HepG2 (cell line): ENCODE measurements at regions not wholly inside any gene's neighbourhood (a gene's known extent, or its start where the extent isn't known, plus 50 kb on each side); places are given as distances from the start of the nearest gene placed in this dataset.

Experiments
- CBX5 ChIP-seq: sonication (generic); formaldehyde crosslinking; IDR thresholded peaks from 2 replicates; pipeline ENCODE4 v1.4.0; 2020; ENCODE audit warnings: missing genetic modification reagents, borderline replicate concordance
- GATAD2A ChIP-seq: IDR thresholded peaks from 2 replicates; pipeline ENCODE4 v1.6.1; 2016
- HOXA3 ChIP-seq: sonication (generic); formaldehyde crosslinking; IDR thresholded peaks from 2 replicates; pipeline ENCODE4 v1.5.0; 2020; ENCODE audit warnings: missing genetic modification reagents
- IKZF1 ChIP-seq: fragments of 450-650 bp; IDR thresholded peaks from 2 replicates; pipeline ENCODE4 v1.7.1; 2016
- SAFB2 ChIP-seq: sonication (generic); formaldehyde crosslinking; IDR thresholded peaks from 2 replicates; pipeline ENCODE4 v1.5.1; 2020; ENCODE audit warnings: missing genetic modification reagents, low read depth, mild to moderate bottlenecking, borderline replicate concordance
- SOX5 ChIP-seq: IDR thresholded peaks from 2 replicates; pipeline ENCODE4 v1.6.1; 2016; ENCODE audit warnings: borderline replicate concordance
- TCF7 ChIP-seq: sonication (generic); IDR thresholded peaks from 2 replicates; pipeline ENCODE4 v1.6.1; 2016; ENCODE audit warnings: antibody characterized with exemption, low read depth
- ZBTB42 ChIP-seq: sonication (generic); formaldehyde crosslinking; IDR thresholded peaks from 2 replicates; pipeline ENCODE4 v1.5.0; 2020; ENCODE audit warnings: mild to moderate bottlenecking, missing genetic modification reagents
- ZNF10 ChIP-seq: sonication (generic); formaldehyde crosslinking; IDR thresholded peaks from 2 replicates; pipeline ENCODE4 v1.4.0; 2020; ENCODE audit warnings: mild to moderate bottlenecking, low read depth, missing genetic modification reagents, borderline replicate concordance
- ZNF230 ChIP-seq: sonication (generic); formaldehyde crosslinking; IDR thresholded peaks from 2 replicates; pipeline ENCODE4 v1.4.0; 2020; ENCODE audit warnings: mild to moderate bottlenecking, missing genetic modification reagents
- ZNF329 ChIP-seq: sonication (generic); formaldehyde crosslinking; IDR thresholded peaks from 2 replicates; pipeline ENCODE4 v1.9.0; 2021; ENCODE audit warnings: low read depth, mild to moderate bottlenecking, missing genetic modification reagents
- ZNF34 ChIP-seq: sonication (generic); formaldehyde crosslinking; IDR thresholded peaks from 2 replicates; pipeline ENCODE4 v1.4.0; 2020; ENCODE audit warnings: mild to moderate bottlenecking, missing genetic modification reagents, borderline replicate concordance
- ZNF496 ChIP-seq: sonication (generic); formaldehyde crosslinking; IDR thresholded peaks from 2 replicates; pipeline ENCODE4 v1.8.1; 2023; ENCODE audit warnings: mild to moderate bottlenecking, moderate library complexity, missing genetic modification reagents; ENCODE audit not compliant: insufficient replicate concordance
- ZNF615 ChIP-seq: sonication (generic); formaldehyde crosslinking; IDR thresholded peaks from 2 replicates; pipeline ENCODE4 v1.5.0; 2020; ENCODE audit warnings: mild to moderate bottlenecking, missing genetic modification reagents, borderline replicate concordance
- ZNF720 ChIP-seq: sonication (generic); formaldehyde crosslinking; IDR thresholded peaks from 2 replicates; pipeline ENCODE4 v1.4.0; 2020; ENCODE audit warnings: missing genetic modification reagents
- ZNF761 ChIP-seq: sonication (generic); formaldehyde crosslinking; conservative IDR thresholded peaks from 2 replicates; pipeline ENCODE4 v1.4.0; 2020; ENCODE audit warnings: mild to moderate bottlenecking, missing genetic modification reagents
- ZNF776 ChIP-seq: sonication (generic); formaldehyde crosslinking; IDR thresholded peaks from 2 replicates; pipeline ENCODE4 v1.4.0; 2020; ENCODE audit warnings: mild to moderate bottlenecking, missing genetic modification reagents
- TF ChIP-seq, protein P1 (sequence below): sonication (generic); formaldehyde crosslinking; IDR thresholded peaks from 2 replicates; pipeline ENCODE4 v1.5.1; 2020; ENCODE audit warnings: missing genetic modification reagents, mild to moderate bottlenecking, borderline replicate concordance
- TF ChIP-seq, protein P2 (sequence below): sonication (generic); formaldehyde crosslinking; IDR thresholded peaks from 2 replicates; pipeline ENCODE4 v1.4.0; 2020; ENCODE audit warnings: missing genetic modification reagents; ENCODE audit errors: not compliant biosample characterization
- TF ChIP-seq, protein P3 (sequence below): sonication (generic); formaldehyde crosslinking; IDR thresholded peaks from 2 replicates; pipeline ENCODE4 v1.4.0; 2020; ENCODE audit warnings: missing genetic modification reagents, borderline replicate concordance
- TF ChIP-seq, protein P4 (sequence below): sonication (generic); formaldehyde crosslinking; IDR thresholded peaks from 2 replicates; pipeline ENCODE4 v1.4.0; 2020; ENCODE audit warnings: missing genetic modification reagents, borderline replicate concordance

DNA sequence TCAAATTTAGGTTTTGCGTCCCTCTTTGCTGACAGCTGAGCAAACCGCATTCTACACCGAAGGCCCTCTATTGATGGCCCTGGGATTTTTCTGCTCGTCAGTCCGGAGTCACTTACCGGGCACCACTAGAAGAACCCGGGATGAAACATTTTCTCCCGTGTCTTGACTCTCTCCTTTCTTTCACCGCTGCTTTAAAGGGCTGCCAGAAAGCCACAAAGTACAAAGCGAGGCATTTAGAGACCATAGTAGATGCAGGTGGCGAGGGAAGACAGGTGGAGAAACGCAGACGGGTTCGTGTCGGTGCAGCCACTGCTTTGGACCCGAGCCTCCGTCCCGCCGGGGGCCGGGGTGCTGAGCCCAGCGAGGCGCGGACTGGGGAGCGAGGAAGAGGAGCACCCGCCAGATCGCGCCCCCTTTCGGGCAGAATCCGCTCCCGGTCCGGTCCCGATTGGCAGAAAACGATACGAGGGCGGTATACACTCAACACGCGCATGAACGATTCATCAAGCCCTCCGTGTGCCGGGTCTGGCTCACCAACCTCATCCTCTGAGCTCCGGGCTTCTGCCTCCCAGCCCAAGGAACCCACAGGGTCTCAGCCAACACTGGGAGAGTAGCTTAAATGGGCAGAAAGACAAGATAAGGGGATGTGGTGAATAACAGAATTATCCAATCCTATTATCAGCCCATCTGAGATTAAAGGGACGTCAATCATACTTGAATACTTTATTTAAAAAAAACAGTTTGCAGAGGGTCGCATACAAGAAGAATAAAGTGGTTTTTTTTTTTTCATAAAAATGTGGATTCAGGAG is 84.9 kb downstream of the TRIM27 start (continued):
- TF ChIP-seq, protein P1, sequence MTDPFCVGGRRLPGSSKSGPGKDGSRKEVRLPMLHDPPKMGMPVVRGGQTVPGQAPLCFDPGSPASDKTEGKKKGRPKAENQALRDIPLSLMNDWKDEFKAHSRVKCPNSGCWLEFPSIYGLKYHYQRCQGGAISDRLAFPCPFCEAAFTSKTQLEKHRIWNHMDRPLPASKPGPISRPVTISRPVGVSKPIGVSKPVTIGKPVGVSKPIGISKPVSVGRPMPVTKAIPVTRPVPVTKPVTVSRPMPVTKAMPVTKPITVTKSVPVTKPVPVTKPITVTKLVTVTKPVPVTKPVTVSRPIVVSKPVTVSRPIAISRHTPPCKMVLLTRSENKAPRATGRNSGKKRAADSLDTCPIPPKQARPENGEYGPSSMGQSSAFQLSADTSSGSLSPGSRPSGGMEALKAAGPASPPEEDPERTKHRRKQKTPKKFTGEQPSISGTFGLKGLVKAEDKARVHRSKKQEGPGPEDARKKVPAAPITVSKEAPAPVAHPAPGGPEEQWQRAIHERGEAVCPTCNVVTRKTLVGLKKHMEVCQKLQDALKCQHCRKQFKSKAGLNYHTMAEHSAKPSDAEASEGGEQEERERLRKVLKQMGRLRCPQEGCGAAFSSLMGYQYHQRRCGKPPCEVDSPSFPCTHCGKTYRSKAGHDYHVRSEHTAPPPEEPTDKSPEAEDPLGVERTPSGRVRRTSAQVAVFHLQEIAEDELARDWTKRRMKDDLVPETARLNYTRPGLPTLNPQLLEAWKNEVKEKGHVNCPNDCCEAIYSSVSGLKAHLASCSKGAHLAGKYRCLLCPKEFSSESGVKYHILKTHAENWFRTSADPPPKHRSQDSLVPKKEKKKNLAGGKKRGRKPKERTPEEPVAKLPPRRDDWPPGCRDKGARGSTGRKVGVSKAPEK (CRISPR knock-in tag), result peak; percentile 91; the same call in 1 of the 2 replicates
- TF ChIP-seq ZNF10 (CRISPR knock-in tag) (no peak), CBX5 (peak; percentile 89; the same call in 1 of the 2 replicates), ZBTB42 (CRISPR knock-in tag) (no peak), ZNF615 (CRISPR knock-in tag) (no peak), ZNF230 (CRISPR knock-in tag) (peak; percentile 76; the same call in 1 of the 2 replicates), GATAD2A (CRISPR knock-in tag) (peak; percentile 72), ZNF720 (CRISPR knock-in tag) (no peak), ZNF34 (CRISPR knock-in tag) (peak; percentile 89; the same call in 1 of the 2 replicates), ZNF496 (CRISPR knock-in tag) (no peak), ZNF329 (CRISPR knock-in tag) (no peak), ZNF761 (CRISPR knock-in tag) (peak; percentile 74), SAFB2 (CRISPR knock-in tag) (peak; percentile 52; the same call in 1 of the 2 replicates), IKZF1 (no peak), SOX5 (CRISPR knock-in tag) (peak; percentile 62), TCF7 (no peak), HOXA3 (CRISPR knock-in tag) (peak; percentile 60; the same call in 1 of the 2 replicates), ZNF776 (no peak)
- TF ChIP-seq, protein P2, sequence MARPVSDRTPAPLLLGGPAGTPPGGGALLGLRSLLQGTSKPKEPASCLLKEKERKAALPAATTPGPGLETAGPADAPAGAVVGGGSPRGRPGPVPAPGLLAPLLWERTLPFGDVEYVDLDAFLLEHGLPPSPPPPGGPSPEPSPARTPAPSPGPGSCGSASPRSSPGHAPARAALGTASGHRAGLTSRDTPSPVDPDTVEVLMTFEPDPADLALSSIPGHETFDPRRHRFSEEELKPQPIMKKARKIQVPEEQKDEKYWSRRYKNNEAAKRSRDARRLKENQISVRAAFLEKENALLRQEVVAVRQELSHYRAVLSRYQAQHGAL, result peak; percentile 27
- TF ChIP-seq, protein P3, sequence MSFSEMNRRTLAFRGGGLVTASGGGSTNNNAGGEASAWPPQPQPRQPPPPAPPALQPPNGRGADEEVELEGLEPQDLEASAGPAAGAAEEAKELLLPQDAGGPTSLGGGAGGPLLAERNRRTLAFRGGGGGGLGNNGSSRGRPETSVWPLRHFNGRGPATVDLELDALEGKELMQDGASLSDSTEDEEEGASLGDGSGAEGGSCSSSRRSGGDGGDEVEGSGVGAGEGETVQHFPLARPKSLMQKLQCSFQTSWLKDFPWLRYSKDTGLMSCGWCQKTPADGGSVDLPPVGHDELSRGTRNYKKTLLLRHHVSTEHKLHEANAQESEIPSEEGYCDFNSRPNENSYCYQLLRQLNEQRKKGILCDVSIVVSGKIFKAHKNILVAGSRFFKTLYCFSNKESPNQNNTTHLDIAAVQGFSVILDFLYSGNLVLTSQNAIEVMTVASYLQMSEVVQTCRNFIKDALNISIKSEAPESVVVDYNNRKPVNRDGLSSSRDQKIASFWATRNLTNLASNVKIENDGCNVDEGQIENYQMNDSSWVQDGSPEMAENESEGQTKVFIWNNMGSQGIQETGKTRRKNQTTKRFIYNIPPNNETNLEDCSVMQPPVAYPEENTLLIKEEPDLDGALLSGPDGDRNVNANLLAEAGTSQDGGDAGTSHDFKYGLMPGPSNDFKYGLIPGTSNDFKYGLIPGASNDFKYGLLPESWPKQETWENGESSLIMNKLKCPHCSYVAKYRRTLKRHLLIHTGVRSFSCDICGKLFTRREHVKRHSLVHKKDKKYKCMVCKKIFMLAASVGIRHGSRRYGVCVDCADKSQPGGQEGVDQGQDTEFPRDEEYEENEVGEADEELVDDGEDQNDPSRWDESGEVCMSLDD, result 0 out of 2 replicates have a peak, but pooled peaks have one; percentile 47
- TF ChIP-seq, protein P4, sequence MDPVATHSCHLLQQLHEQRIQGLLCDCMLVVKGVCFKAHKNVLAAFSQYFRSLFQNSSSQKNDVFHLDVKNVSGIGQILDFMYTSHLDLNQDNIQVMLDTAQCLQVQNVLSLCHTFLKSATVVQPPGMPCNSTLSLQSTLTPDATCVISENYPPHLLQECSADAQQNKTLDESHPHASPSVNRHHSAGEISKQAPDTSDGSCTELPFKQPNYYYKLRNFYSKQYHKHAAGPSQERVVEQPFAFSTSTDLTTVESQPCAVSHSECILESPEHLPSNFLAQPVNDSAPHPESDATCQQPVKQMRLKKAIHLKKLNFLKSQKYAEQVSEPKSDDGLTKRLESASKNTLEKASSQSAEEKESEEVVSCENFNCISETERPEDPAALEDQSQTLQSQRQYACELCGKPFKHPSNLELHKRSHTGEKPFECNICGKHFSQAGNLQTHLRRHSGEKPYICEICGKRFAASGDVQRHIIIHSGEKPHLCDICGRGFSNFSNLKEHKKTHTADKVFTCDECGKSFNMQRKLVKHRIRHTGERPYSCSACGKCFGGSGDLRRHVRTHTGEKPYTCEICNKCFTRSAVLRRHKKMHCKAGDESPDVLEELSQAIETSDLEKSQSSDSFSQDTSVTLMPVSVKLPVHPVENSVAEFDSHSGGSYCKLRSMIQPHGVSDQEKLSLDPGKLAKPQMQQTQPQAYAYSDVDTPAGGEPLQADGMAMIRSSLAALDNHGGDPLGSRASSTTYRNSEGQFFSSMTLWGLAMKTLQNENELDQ (CRISPR knock-in tag), result peak; percentile 94; the same call in 1 of the 2 replicates
